ENCODE measurements at regions not wholly inside any gene's neighbourhood (a gene's known extent, or its start where the extent isn't known, plus 50 kb on each side); places are given as distances from the start of the nearest gene placed in this dataset.

DNA sequence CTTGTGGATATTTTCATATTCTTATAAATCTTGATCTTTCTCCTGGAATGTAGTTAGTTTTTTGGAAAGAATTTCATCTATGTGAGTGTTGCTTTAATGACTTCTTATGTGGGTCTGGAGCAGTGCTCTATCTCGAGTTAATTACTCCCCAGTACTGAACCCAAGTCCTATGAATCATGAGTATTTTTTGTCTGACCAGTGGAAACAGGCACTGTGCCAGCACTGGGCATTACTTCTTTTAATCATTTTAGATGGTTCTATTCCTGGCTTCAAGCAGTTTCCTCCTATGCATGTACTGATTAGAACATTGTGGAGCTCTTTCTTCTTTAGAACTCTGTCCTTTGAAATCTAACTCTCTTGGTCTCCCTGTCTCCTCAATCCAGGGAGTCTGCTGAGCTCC, 466.3 kb downstream of the PCDH17 start:
- Histone ChIP-seq H3K9me3 (no peaks in the 10 kb centered on the region), H3K4me3 (no peak overlapping the region), H3K4me1 (no peaks in the 10 kb centered on the region), H3K27ac (no peak overlapping the region), H3K36me3 (no peaks in the 10 kb centered on the region), H3K27me3 (no peaks in the 10 kb centered on the region)
- no peak for TF ChIP-seq CTCF (IDR thresholded peaks at IDR 0.05)
- no peak for TF ChIP-seq POLR2A (IDR thresholded peaks at IDR 0.05)
- DNase-seq: no peak

DNA sequence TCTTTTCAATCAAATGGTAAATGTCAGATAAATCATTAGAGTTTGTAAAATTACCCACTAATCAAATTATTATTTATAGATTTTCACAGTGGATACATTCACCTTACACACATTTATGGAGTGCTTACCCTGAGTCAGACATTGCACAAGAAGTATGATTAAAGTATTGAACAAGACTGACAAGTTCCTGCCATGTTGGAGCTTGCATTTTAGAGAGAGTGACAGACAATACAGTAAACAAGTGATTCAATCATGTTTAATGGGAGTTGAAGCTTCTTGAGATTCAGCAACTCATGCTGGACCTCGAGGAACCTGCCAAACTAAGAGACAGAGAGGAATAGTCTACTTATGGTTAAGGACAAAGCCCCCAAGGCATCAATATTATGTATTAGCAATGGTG, 487.8 kb downstream of the PCDH17 start:
- Histone ChIP-seq H3K4me1 (no peaks in the 10 kb centered on the region), H3K27ac (no peak overlapping the region), H3K9me3 (no peaks in the 10 kb centered on the region), H3K27me3 (no peaks in the 10 kb centered on the region), H3K36me3 (no peaks in the 10 kb centered on the region), H3K4me3 (no peak overlapping the region)
- no peak for DNase-seq
- TF ChIP-seq CTCF (IDR thresholded peaks at IDR 0.05) (no peak), POLR2A (IDR thresholded peaks at IDR 0.05) (no peak)

- Histone ChIP-seq H3K4me3 (no peak overlapping the region), H3K9me3 (no peaks in the 10 kb centered on the region), H3K36me3 (no peaks in the 10 kb centered on the region), H3K27me3 (no peaks in the 10 kb centered on the region), H3K4me1 (no peaks in the 10 kb centered on the region), H3K27ac (no peak overlapping the region)
- no peak for DNase-seq
- TF ChIP-seq POLR2A (IDR thresholded peaks at IDR 0.05) (no peak), CTCF (IDR thresholded peaks at IDR 0.05) (no peak)
Measured at GRCh38 chr13:58119804-58120203, 488.3 kb downstream of the PCDH17 start.

- Histone ChIP-seq H3K27me3 (no peaks in the 10 kb centered on the region), H3K4me3 (no peak overlapping the region), H3K4me1 (no peaks in the 10 kb centered on the region), H3K9me3 (no peaks in the 10 kb centered on the region), H3K36me3 (no peaks in the 10 kb centered on the region), H3K27ac (no peak overlapping the region)
- no peak for DNase-seq
- TF ChIP-seq POLR2A (IDR thresholded peaks at IDR 0.05): no peak
- no peak for TF ChIP-seq CTCF (IDR thresholded peaks at IDR 0.05)
Measured at GRCh38 chr13:58126496-58126895, 495.0 kb downstream of the PCDH17 start.

GRCh38 chr13:58134012-58134411, 502.5 kb downstream of the PCDH17 start:
- no peak for DNase-seq
- Histone ChIP-seq H3K4me3 (no peak overlapping the region), H3K36me3 (no peaks in the 10 kb centered on the region), H3K27ac (no peak overlapping the region), H3K9me3 (no peaks in the 10 kb centered on the region), H3K4me1 (no peaks in the 10 kb centered on the region), H3K27me3 (no peaks in the 10 kb centered on the region)
- TF ChIP-seq POLR2A (IDR thresholded peaks at IDR 0.05): no peak
- no peak for TF ChIP-seq CTCF (IDR thresholded peaks at IDR 0.05)

DNA sequence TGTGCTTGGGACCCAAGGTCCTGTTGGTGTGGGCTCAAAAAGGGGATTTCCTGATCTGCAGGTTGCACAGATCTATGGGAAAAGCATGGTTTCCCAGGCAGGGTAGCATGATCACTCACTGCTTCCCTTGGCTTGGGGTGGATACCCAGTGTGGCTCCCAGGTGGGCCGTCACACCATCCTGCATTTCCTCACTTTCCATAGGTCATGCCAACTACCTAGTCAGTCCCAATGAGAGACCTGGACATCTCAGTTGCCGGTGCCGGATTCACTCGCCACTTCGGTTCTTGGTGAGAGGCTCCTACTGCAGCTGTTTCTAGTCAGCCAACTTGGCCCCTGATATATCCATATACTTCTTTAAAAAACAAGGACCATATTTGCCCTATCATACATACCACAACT, 503.0 kb downstream of the PCDH17 start:
- TF ChIP-seq CTCF (IDR thresholded peaks at IDR 0.05): no peak
- TF ChIP-seq POLR2A (IDR thresholded peaks at IDR 0.05): no peak
- Histone ChIP-seq H3K27me3 (no peaks in the 10 kb centered on the region), H3K4me1 (no peaks in the 10 kb centered on the region), H3K4me3 (no peak overlapping the region), H3K9me3 (no peaks in the 10 kb centered on the region), H3K36me3 (no peaks in the 10 kb centered on the region), H3K27ac (no peak overlapping the region)
- no peak for DNase-seq

All from Peyer's patch (tissue), 4 donors.